ENCODE measurements at regions not wholly inside any gene's neighbourhood (a gene's known extent, or its start where the extent isn't known, plus 50 kb on each side); places are given as distances from the start of the nearest gene placed in this dataset.

- TF ChIP-seq ZHX1 (conservative IDR thresholded peaks at IDR 0.05; ENCODE audit: low read length) (no peak), NCOA2 (IDR thresholded peaks at IDR 0.05; ENCODE audit: partially characterized antibody in 2 of 2) (no peak), JUNB (CRISPR knock-in tag; conservative IDR thresholded peaks at IDR 0.05) (no peak), POLR2A (conservative IDR thresholded peaks at IDR 0.05) (no peak), HDGF (IDR thresholded peaks at IDR 0.05) (no peak), MAFF (IDR thresholded peaks at IDR 0.05; ENCODE audit: low read length) (no peak), EZH2 (IDR thresholded peaks at IDR 0.05; ENCODE audit: borderline replicate concordance, low read depth, low read length) (no peak), JUN (IDR thresholded peaks at IDR 0.05; ENCODE audit: borderline replicate concordance, low read depth, low read length) (no peak), JUN (CRISPR knock-in tag; IDR thresholded peaks at IDR 0.05; ENCODE audit: borderline replicate concordance) (no peak), FOXM1 (IDR thresholded peaks at IDR 0.05; ENCODE audit: low read depth) (no peak), FOXM1 (CRISPR knock-in tag; IDR thresholded peaks at IDR 0.05; ENCODE audit: low read depth) (no peak), CTCF (IDR thresholded peaks at IDR 0.05 in 2 of 3, conservative IDR thresholded peaks at IDR 0.05 in 1 of 3; ENCODE audit: insufficient read depth in 2 of 3, low read depth in 1 of 3, low read length in 3 of 3) (no peak), HNRNPK (IDR thresholded peaks at IDR 0.05; ENCODE audit: low read depth, low read length, poor library complexity, severe bottlenecking) (no peak)
Measured at GRCh38 chr2:55810622-55811020, 113.0 kb downstream of the EFEMP1 start.
